DOHH2 (cell line): ENCODE measurements at regions not wholly inside any gene's neighbourhood (a gene's known extent, or its start where the extent isn't known, plus 50 kb on each side); places are given as distances from the start of the nearest gene placed in this dataset.

Source experiments
- CTCF ChIP-seq: fragments of 200-600 bp; sonication (generic); IDR thresholded peaks from one replicate; pipeline ENCODE4 v1.5.1; 2014; ENCODE audit warnings: antibody characterized with exemption, mild to moderate bottlenecking, low read depth, low read length; ENCODE audit not compliant: poor library complexity, severe bottlenecking
- EZH2phosphoT487 ChIP-seq: fragments of 200-600 bp; sonication (generic); IDR thresholded peaks from 2 replicates; pipeline ENCODE4 v1.6.1; 2017; ENCODE audit warnings: borderline replicate concordance, mild to moderate bottlenecking, antibody characterized with exemption, low read length, moderate library complexity, mixed read lengths

GRCh38 chr15:87263296-87263695 is 993.2 kb downstream of the NTRK3 start:
- TF ChIP-seq CTCF (no peak), EZH2phosphoT487 (no peak)
